Fibroblast of lung (primary cell): ENCODE measurements at regions not wholly inside any gene's neighbourhood (a gene's known extent, or its start where the extent isn't known, plus 50 kb on each side); places are given as distances from the start of the nearest gene placed in this dataset.

Experiments
- CTCF ChIP-seq, 2 donors: IDR thresholded peaks in 1 of 2; conservative IDR thresholded peaks in 1 of 2; 1 replicate in 1 of 2; 2 replicates in 1 of 2; pipeline ENCODE4 v1.5.1; 2011 to 2012; ENCODE audit warnings: low read length in 2 of 2, control low read depth in 1 of 2, inconsistent platforms in 1 of 2, low read depth in 1 of 2, mild to moderate bottlenecking in 1 of 2
- EZH2 ChIP-seq: IDR thresholded peaks from 2 replicates; pipeline ENCODE4 v1.5.1; 2012; ENCODE audit warnings: low read length, control low read depth, mild to moderate bottlenecking; ENCODE audit errors: missing control alignments

GRCh38 chr5:117055517-117055916, 480.9 kb upstream of the SEMA6A start:
- no peak for TF ChIP-seq EZH2
- TF ChIP-seq CTCF (conservative IDR thresholded peaks at IDR 0.05 in 1 of 2, IDR thresholded peaks at IDR 0.05 in 1 of 2; ENCODE audit: low read depth in 1 of 2, low read length in 2 of 2), result no peak
